Esophagus squamous epithelium (tissue), 5 donors: ENCODE measurements at regions not wholly inside any gene's neighbourhood (a gene's known extent, or its start where the extent isn't known, plus 50 kb on each side); places are given as distances from the start of the nearest gene placed in this dataset.

Experiments
- DNase-seq: peaks from one replicate; lab custom pipeline; 2025; lab: John Stamatoyannopoulos, UW
- H3K27ac ChIP-seq, 4 donors: fragments of 200-600 bp; sonication (generic); one replicate each; pipeline ENCODE4 v1.5.1; 2016 to 2019; ENCODE audit warnings: mild to moderate bottlenecking in 1 of 4
- H3K27me3 ChIP-seq, 4 donors: fragments of 200-600 bp; sonication (generic); 1 replicate in 3 of 4; 2 replicates in 1 of 4; pipeline versions ENCODE4 v1.5.1 to v1.6.0; 2017 to 2021; ENCODE audit warnings: antibody characterized with exemption in 1 of 4
- H3K36me3 ChIP-seq, 3 donors: fragments of 200-600 bp; sonication (generic); one replicate each; pipeline ENCODE4 v1.5.1; 2016 to 2019
- H3K4me1 ChIP-seq, 3 donors: fragments of 200-600 bp; sonication (generic); one replicate each; pipeline ENCODE4 v1.5.1; 2017 to 2019
- H3K4me3 ChIP-seq, 4 donors: fragments of 200-600 bp; sonication (generic); 1 replicate in 3 of 4; 2 replicates in 1 of 4; pipeline ENCODE4 v1.5.1; 2016 to 2019; ENCODE audit warnings: mild to moderate bottlenecking in 2 of 4, moderate library complexity in 1 of 4
- H3K9me3 ChIP-seq, 3 donors: fragments of 200-600 bp; sonication (generic); one replicate each; pipeline ENCODE4 v1.5.1; 2016 to 2019
- POLR2A ChIP-seq, 4 donors: fragments of 450-650 bp; IDR thresholded peaks; one replicate each; pipeline ENCODE4 v1.6.1; 2017; ENCODE audit warnings: antibody characterized with exemption in 4 of 4, mild to moderate bottlenecking in 4 of 4, moderate library complexity in 3 of 4
- WGBS, 2 donors: methylation state at CpG; one replicate each; pipeline ENCODE4 v1.1.5; 2018; 5-methylcytosine and 5-hydroxymethylcytosine counted together
- intact Hi-C: fragments of 100-400 bp; cut with DNase I; formaldehyde crosslinking; loops from one replicate; pipeline ENCODE4 v1.15.0; 2022
- TF ChIP-seq, protein P1 (sequence below), 6 experiments: fragments of 450-650 bp in 4 of 6; fragments of 200-600 bp in 2 of 6; sonication (generic) in 2 of 6; IDR thresholded peaks; one replicate each; pipeline ENCODE4 v1.5.1; 2016 to 2019; ENCODE audit warnings: antibody characterized with exemption in 6 of 6, mild to moderate bottlenecking in 4 of 6, moderate library complexity in 4 of 6
- donor health status: DM: yes; HTN: yes; CAD: no.

GRCh38 chr4:13196721-13197120 lies 287.4 kb downstream of the RAB28 start:
- no peak for DNase-seq
- Histone ChIP-seq H3K27ac (no peak overlapping the region), H3K9me3 (no peaks in the 10 kb centered on the region), H3K4me1 (no peaks in the 10 kb centered on the region), H3K36me3 (no peaks in the 10 kb centered on the region), H3K27me3 (no peaks in the 10 kb centered on the region), H3K4me3 (no peak overlapping the region)
- TF ChIP-seq, protein P1, sequence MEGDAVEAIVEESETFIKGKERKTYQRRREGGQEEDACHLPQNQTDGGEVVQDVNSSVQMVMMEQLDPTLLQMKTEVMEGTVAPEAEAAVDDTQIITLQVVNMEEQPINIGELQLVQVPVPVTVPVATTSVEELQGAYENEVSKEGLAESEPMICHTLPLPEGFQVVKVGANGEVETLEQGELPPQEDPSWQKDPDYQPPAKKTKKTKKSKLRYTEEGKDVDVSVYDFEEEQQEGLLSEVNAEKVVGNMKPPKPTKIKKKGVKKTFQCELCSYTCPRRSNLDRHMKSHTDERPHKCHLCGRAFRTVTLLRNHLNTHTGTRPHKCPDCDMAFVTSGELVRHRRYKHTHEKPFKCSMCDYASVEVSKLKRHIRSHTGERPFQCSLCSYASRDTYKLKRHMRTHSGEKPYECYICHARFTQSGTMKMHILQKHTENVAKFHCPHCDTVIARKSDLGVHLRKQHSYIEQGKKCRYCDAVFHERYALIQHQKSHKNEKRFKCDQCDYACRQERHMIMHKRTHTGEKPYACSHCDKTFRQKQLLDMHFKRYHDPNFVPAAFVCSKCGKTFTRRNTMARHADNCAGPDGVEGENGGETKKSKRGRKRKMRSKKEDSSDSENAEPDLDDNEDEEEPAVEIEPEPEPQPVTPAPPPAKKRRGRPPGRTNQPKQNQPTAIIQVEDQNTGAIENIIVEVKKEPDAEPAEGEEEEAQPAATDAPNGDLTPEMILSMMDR (IDR thresholded peaks at IDR 0.05), result no peak
- no peak for TF ChIP-seq POLR2A (IDR thresholded peaks at IDR 0.05)
- 67 to 90% methylated on average over 1 to 2 of the region's 4 CpGs for WGBS, 2 donors
- intact Hi-C loops, result no loop called here

DNA sequence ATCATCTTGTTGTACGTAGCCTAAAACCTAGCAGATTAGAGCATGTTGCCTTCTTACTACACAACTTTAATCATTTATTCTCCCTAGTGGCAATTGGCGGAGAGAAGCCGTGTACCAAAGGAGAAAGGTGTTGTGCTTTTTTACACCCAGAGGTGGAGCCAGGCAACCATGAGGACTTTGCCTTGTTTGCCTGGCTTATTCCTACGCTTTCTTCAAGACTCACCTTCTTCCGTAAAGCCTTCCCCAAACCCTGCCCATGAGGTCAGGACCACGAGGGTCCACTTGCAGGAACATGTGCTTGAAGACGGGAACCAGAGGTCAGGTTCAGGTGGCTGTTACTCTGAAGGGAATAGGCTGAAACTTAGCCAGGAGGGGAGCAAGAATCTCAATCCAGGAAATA lies 290.5 kb downstream of the RAB28 start:
- intact Hi-C loops, result no loop called here
- H3K4me1 ChIP-seq, result no peaks in the 10 kb centered on the region
- DNase-seq, result no peak
- TF ChIP-seq POLR2A (IDR thresholded peaks at IDR 0.05), result no peak
- no peaks in the 10 kb centered on the region for H3K9me3 ChIP-seq
- no peaks in the 10 kb centered on the region for H3K27me3 ChIP-seq
- WGBS, 2 donors, result 82 to 92% methylated on average over 4 to 6 of the region's 7 CpGs
- no peaks in the 10 kb centered on the region for H3K36me3 ChIP-seq
- no peak overlapping the region for H3K4me3 ChIP-seq
- H3K27ac ChIP-seq, result no peak overlapping the region

GRCh38 chr4:13190093-13190721 lies 293.9 kb downstream of the RAB28 start:
- Histone ChIP-seq H3K27me3 (no peaks in the 10 kb centered on the region), H3K9me3 (peaks cover 0 to 5% (median 0%) of the 10 kb centered on the region in 3 donors), H3K27ac (no peak overlapping the region), H3K4me1 (no peaks in the 10 kb centered on the region), H3K4me3 (no peak overlapping the region), H3K36me3 (no peaks in the 10 kb centered on the region)
- DNase-seq, result no peak
- 44 to 47% methylated on average over 6 of the region's 6 CpGs for whole genome bisulfite sequencing, 2 donors
- TF ChIP-seq, protein P1 (IDR thresholded peaks at IDR 0.05), result no peak
- intact Hi-C loops, result no loop called here

DNA sequence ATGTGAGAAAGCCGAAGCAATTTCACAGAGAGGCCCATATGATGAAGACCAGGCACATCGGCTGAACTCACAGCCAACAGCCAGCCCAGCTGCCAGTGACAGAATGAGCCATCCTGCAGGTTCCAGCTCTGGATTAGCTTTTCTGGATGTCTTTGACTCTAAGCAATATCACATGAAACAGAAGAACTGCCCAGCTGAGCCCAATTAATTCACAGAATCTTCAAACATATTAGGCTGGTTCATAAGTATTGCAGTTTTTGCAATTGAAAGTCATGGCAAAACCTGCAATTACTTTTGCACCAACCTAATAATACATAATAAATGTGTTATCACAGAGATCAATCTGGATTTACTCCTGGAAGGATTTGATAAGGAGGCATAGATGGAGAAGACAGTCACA lies 299.9 kb downstream of the RAB28 start:
- H3K9me3 ChIP-seq, result peaks cover 0 to 5% (median 0%) of the 10 kb centered on the region in 3 donors
- 70 to 96% methylated on average over 2 of the region's 2 CpGs for WGBS, 2 donors
- H3K4me3 ChIP-seq, result no peak overlapping the region
- no peak for DNase-seq
- H3K27ac ChIP-seq, result no peak overlapping the region
- H3K27me3 ChIP-seq, result no peaks in the 10 kb centered on the region
- H3K4me1 ChIP-seq, result no peaks in the 10 kb centered on the region
- intact Hi-C loops, result no loop called here
- TF ChIP-seq, protein P1 (IDR thresholded peaks at IDR 0.05), result no peak
- TF ChIP-seq POLR2A (IDR thresholded peaks at IDR 0.05), result no peak
- H3K36me3 ChIP-seq, result no peaks in the 10 kb centered on the region

DNA sequence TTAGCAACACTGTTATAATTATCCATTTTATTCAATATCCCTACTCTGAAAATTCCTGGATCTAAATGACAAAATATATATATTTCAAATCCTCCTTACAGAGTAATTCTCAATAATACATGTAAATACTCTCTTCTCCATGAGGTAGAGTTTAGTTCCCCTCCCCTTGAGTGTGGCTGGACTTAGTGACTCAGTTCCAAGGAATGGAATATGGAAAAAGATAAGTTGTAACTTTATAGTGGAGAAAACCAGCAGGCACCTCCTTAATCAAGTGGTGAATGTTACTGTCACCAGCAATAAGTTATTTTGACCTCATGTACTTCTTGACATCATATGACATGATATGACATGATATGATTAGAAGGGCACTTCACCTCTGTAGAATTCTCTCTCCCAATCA lies 302.0 kb downstream of the RAB28 start:
- Histone ChIP-seq H3K27ac (no peak overlapping the region), H3K36me3 (no peaks in the 10 kb centered on the region), H3K4me1 (no peaks in the 10 kb centered on the region), H3K4me3 (no peak overlapping the region), H3K9me3 (peaks cover 0 to 5% (median 0%) of the 10 kb centered on the region in 3 donors), H3K27me3 (no peaks in the 10 kb centered on the region)
- TF ChIP-seq, protein P1 (IDR thresholded peaks at IDR 0.05), result no peak
- no peak for TF ChIP-seq POLR2A (IDR thresholded peaks at IDR 0.05)
- intact Hi-C loops, result no loop called here
- DNase-seq, result no peak

GRCh38 chr4:13181681-13182080 lies 302.5 kb downstream of the RAB28 start:
- TF ChIP-seq, protein P1 (IDR thresholded peaks at IDR 0.05), result no peak
- no peak for TF ChIP-seq POLR2A (IDR thresholded peaks at IDR 0.05)
- no peak for DNase-seq

More at GRCh38 chr4:13181681-13182080, 302.5 kb downstream of the RAB28 start:
- no peak overlapping the region for H3K27ac ChIP-seq
- H3K4me1 ChIP-seq, result no peaks in the 10 kb centered on the region
- H3K36me3 ChIP-seq, result no peaks in the 10 kb centered on the region
- H3K9me3 ChIP-seq, result peaks cover 0 to 5% (median 0%) of the 10 kb centered on the region in 3 donors
- no peak overlapping the region for H3K4me3 ChIP-seq
- 56 to 58% methylated on average over 4 of the region's 4 CpGs for WGBS, 2 donors
- H3K27me3 ChIP-seq, result no peaks in the 10 kb centered on the region
- intact Hi-C loops, result no loop called here
